GM19238 (cell line): ENCODE measurements at regions not wholly inside any gene's neighbourhood (a gene's known extent, or its start where the extent isn't known, plus 50 kb on each side); places are given as distances from the start of the nearest gene placed in this dataset.

ENCODE experiments used
- DNase-seq: peaks from one replicate; pipeline ENCODE4 v3.0.0; 2011; ENCODE audit warnings: low spot score; ENCODE audit not compliant: insufficient read length

GRCh38 chr5:126062398-126063221, 360.6 kb upstream of the GRAMD2B start:
- no peak for DNase-seq

- DNase-seq = no peak
Observed at GRCh38 chr5:126065061-126065460, 358.1 kb upstream of the GRAMD2B start.

- no peak for DNase-seq
Observed at GRCh38 chr5:126066836-126067235, 356.4 kb upstream of the GRAMD2B start.

DNA sequence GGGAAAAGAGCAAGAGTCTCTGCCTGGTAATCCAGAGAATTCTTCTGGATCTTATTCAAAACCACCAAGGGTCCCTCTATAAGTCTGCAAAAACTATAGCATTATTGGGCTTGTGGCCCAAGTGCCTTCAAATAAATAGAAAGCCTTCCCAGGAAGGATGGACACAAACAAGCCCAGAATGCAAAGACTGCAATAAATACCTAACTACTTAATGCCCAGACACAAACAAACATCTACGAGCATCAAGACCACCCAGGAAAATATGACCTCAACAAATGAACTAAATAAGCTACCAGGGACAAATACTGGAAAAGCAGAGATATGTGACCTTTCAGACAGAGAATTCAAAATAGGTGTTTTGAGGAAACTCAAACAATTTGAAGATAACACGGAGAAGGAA, 355.8 kb upstream of the GRAMD2B start:
- DNase-seq = no peak

DNA sequence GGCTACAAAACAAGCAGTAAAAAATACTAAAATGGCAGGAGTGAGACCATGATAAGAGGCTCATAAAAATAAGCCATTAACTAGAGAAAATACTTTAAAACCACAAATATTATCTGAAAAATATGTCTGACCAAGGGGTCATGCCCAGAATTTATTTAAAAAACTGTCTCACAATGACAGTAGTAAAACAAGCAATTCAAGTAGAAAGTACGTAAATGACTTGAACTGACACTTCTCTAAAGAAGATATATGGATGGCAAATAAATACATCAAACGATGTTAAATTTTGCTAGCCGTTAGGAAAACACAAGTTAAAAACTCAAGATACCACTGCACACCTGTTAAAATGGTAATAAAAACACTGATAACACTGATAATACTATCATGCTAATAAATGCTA, 353.9 kb upstream of the GRAMD2B start:
- no peak for DNase-seq

DNA sequence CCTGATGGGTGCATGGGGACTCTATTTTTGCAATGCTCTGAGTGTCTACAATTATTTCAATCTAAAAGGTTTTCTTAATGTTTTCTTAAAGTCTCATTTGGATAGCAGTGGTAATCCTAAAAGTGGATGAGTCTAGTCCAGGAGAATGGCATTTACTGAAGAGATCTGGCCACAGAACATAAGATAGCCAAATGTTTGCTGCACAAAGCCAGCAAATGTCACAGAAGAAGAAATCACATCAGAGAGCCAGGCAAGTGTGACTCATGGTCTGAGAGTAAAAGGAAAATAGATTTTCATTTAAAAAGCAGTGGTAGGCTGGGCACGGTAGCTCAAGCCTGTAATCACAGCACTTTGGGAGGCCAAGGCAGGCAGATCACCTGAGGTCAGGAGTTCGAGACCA, 352.7 kb upstream of the GRAMD2B start:
- no peak for DNase-seq

DNA sequence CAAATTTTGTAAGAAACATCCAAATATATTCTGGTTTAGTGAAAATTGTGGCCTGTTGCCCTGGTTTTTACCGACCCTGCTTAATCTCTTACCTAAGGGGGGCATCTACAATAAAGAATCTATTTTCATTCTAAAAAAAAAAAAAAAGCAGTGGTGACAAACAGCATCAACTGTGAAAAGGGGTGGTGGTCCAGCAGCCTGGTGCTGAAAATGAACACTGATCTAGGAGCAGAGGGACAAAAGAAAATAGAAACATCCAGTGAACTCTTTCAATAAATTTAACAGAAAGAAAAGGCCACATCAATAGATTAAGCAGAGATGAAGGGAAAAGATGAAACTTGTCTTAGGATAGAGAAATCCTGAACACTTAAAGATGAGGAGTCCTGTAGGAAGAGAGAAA, 348.7 kb upstream of the GRAMD2B start:
- no peak for DNase-seq

GRCh38 chr5:126079266-126079665, 343.9 kb upstream of the GRAMD2B start:
- DNase-seq = no peak

DNA sequence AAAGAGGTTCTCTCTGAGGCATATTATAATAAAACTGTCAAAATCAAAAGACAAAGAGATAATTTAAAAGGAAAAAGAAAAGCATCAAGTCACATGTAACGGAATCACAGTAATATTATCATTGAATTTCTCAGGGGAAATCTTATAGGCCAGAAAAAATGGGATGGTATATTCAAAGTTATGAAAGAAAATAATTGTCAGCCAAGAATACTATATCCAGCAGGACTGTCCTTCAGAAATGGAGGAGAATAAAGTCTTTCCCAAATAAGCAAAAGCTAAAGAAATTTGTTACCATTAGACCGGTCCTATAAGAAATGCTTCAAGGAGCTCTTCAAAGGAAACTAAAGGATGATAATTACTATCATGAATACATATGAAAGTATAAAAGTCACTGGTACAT, 342.0 kb upstream of the GRAMD2B start:
- DNase-seq = no peak

- no peak for DNase-seq
Observed at GRCh38 chr5:126093041-126093440, 330.2 kb upstream of the GRAMD2B start.

GRCh38 chr5:126093718-126094117, 329.5 kb upstream of the GRAMD2B start:
- no peak for DNase-seq

DNA sequence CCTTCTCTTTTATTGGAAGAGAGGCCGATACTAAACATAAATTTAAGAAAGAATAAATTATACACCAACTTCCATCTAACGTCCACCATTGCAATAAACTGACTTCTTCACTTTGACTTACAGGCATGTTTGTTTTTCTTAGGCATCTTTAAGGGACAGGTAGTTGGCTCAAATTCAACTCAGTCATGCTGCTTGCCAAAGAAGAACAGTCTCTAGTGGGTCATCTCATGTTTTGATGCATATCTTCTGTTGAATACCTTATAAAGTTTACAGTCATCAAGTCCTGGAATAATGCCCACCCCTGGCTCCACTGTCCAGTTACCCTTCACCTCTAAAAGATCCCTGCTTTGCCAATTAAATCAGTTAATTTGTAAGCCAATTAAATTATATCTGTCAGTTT, 328.2 kb upstream of the GRAMD2B start:
- no peak for DNase-seq

GRCh38 chr5:126096442-126097006, 326.7 kb upstream of the GRAMD2B start:
- DNase-seq = no peak

DNA sequence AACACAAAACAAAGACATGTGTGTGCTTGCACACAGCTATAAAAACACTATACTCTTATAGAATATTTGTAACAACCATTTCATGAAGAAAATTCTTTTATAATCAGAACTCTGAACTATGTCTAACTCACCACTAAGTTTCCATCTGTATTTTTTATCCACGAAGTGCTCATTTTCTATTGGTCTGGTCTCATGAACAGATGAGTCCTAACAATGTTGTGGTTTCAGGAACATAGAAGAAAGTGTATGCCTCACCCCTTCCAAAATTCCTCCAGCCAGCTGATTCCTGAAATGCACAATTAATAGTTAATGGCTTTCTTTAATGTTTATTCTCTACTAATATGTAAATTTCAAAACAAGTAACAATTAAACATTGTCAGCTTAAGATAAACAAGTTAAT, 325.3 kb upstream of the GRAMD2B start:
- DNase-seq = no peak

DNA sequence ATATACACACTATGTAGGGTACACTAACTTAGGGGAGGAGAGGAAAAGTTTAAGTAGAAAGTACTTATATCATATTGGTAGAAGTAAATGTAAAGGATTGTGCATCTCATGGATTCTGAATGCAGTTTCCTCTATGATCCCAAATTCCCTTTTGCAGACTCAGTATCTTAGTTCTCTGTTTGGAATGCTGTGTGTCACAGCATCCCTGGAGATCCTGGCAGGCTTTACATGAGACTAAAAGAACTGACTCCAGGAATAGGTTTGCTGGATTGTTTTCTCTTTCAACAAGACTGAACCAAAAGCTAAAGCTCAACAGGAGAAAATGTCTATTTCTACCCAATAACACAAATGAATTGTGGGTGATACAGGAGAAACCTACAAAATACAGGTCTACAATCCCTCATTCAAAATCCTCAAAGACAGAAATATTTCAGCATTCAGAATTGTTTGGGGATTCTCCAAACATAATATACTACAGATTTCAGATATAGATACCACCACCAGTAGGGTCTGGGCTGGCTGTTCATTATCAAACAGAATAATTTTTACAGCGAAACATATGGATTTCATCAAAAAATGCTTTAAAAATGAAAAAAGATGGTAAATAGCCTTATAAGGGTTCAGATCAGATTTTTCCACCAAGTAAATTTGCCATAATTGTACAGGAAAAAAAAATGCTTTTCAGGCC, 324.7 kb upstream of the GRAMD2B start:
- DNase-seq = no peak

DNA sequence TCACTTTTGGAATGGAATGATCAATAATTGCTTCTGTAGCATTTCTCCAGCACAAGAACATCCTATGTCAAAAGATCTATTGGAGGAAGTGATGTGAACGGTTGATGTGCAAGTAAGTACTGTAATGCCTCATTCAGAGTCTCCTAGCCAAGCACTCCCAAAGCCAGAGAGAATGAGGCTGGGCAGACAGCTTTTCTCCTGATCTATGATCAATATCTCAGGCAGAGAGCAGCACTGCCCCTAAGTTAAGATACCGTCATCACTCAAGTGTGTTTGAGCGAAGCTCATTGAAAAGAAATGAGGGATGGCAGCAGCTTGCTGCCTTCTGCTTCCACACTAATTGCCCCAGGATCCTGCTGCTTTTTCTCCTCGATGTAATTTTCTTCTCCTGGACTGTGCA, 324.1 kb upstream of the GRAMD2B start:
- no peak for DNase-seq

- DNase-seq = no peak
Observed at GRCh38 chr5:126100767-126101166, 322.4 kb upstream of the GRAMD2B start.

DNA sequence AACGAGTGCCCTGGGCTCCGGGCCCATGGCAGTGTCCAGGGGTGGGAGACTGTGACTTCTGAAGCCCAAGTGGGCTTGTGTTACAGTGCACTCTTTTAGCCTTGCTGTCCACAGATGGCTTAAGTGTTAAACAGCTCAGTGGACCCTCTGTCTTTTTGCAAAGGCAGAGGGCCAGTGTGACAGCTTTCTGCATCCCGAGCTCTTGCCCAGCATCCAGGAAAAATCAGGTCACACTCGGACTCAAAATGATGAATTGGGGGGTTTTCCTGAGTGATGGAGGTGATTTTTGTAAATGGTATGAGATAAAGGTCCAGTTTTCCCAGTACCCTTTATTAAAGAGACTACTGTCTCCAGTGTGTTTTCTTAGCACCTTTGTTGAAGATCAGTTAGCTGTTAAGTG, 321.3 kb upstream of the GRAMD2B start:
- no peak for DNase-seq

- no peak for DNase-seq
Observed at GRCh38 chr5:126103050-126103449, 320.2 kb upstream of the GRAMD2B start.

DNA sequence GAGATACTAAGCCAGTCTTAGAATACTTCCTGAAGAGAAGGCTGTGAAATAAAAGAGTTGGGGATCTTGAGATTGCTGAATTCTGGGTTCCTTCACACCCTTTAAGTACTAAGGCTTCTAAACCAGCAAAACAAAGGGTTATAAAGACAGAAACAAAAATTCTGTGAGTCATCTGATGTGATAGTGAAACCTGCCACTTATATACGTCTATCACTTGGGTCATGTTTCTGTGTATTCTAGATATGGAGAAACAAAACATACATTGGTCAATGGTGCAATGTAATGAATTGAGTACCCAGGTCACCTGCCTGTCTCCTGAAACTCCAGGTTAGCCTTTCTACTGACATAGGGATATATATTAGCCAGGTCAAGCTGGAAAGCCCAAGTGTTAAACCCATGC, 319.3 kb upstream of the GRAMD2B start:
- DNase-seq = no peak

DNA sequence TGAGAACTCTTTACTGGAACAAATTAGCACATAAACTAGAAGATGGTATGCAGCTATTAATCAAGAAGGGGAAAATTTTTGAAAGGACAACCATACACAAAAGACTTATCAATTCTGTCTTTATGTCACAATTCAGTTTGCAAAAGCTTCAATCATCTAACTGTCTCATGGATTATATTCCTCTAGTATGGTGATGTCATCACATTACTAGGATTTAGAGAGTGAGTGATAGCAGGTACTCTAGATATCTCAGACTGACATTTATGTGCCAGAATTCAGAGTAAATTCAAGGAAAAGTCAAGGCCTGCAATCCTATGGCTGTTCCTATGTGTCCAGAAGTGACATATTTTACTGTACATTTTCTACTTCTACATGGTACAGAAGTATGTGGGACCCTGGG, 318.9 kb upstream of the GRAMD2B start:
- no peak for DNase-seq

DNA sequence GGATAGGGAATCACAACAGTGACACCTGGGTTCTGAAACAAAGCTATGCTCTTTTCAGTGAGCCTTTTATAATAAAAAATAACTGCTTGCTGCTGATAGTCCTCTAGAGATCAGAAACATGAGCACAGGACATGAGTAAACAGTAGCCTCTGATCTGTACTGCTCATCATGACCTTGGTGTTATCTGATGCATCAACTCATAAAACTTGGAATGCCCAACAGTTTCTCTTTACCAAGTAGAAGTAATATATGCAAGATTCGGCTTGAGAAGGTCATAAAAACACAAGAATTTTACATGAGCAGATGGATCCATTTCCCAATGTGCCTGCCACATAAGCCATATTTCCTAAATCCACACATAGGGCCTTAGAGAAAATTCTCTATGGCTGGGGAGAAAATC, 318.3 kb upstream of the GRAMD2B start:
- DNase-seq = no peak

DNA sequence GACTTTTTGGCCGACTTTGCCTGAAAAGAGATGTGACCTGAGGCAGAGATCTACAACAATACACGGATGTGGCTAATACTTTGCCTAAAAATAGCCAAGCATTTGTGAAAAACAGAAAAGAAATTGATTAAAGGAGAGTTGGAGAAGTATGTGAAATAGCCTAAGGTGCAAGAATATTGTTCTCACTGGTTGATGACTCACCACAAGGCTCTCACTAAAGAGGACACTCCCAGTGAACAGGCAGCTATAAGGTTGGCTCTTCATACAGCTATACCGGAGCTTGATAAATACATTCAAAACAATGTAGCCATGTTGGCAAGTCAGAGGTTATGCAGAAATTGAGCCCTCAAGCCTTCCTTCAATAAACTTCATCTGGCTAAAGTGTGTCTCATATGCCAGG, 317.2 kb upstream of the GRAMD2B start:
- no peak for DNase-seq
